NB4 (cell line): ENCODE measurements at regions not wholly inside any gene's neighbourhood (a gene's known extent, or its start where the extent isn't known, plus 50 kb on each side); places are given as distances from the start of the nearest gene placed in this dataset.

ENCODE experiments used
- MYC ChIP-seq: IDR thresholded peaks from 2 replicates; pipeline ENCODE4 v1.6.1; 2011; ENCODE audit warnings: low read depth, low read length
- POLR2A ChIP-seq: IDR thresholded peaks from 2 replicates; pipeline ENCODE4 v1.6.1; 2011; ENCODE audit warnings: mild to moderate bottlenecking; ENCODE audit not compliant: insufficient read length; ENCODE audit errors: extremely low read depth
- TF ChIP-seq, protein P1 (sequence below): IDR thresholded peaks from one replicate; pipeline ENCODE4 v1.5.1; 2012; ENCODE audit warnings: low read depth, low read length
- TF ChIP-seq, protein P2 (sequence below): IDR thresholded peaks from 2 replicates; pipeline ENCODE4 v1.6.1; 2011; ENCODE audit warnings: low read depth, low read length

GRCh38 chr20:11755071-11755841 lies 162.4 kb upstream of the BTBD3 start:
- no peak for TF ChIP-seq POLR2A
- TF ChIP-seq, protein P1, sequence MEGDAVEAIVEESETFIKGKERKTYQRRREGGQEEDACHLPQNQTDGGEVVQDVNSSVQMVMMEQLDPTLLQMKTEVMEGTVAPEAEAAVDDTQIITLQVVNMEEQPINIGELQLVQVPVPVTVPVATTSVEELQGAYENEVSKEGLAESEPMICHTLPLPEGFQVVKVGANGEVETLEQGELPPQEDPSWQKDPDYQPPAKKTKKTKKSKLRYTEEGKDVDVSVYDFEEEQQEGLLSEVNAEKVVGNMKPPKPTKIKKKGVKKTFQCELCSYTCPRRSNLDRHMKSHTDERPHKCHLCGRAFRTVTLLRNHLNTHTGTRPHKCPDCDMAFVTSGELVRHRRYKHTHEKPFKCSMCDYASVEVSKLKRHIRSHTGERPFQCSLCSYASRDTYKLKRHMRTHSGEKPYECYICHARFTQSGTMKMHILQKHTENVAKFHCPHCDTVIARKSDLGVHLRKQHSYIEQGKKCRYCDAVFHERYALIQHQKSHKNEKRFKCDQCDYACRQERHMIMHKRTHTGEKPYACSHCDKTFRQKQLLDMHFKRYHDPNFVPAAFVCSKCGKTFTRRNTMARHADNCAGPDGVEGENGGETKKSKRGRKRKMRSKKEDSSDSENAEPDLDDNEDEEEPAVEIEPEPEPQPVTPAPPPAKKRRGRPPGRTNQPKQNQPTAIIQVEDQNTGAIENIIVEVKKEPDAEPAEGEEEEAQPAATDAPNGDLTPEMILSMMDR, result no peak
- TF ChIP-seq MYC, result no peak
- TF ChIP-seq, protein P2, sequence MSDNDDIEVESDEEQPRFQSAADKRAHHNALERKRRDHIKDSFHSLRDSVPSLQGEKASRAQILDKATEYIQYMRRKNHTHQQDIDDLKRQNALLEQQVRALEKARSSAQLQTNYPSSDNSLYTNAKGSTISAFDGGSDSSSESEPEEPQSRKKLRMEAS, result no peak
